Neural progenitor cell (in vitro differentiated cells): ENCODE measurements at regions not wholly inside any gene's neighbourhood (a gene's known extent, or its start where the extent isn't known, plus 50 kb on each side); places are given as distances from the start of the nearest gene placed in this dataset.

Experiments used
- DNase-seq: peaks from one replicate; pipeline ENCODE4 v3.0.0-alpha.2; 2016; ENCODE audit warnings: low spot score
- H2AFZ ChIP-seq: fragments of 200-600 bp; sonication (generic); replicated peaks from 2 replicates; pipeline ENCODE4 v1.6.1; 2016; ENCODE audit warnings: antibody characterized with exemption
- H3F3A ChIP-seq: fragments of 200-600 bp; sonication (generic); 2 replicates; pipeline ENCODE4 v1.6.1; 2016; ENCODE audit warnings: antibody characterized with exemption, low read depth
- H3K27ac ChIP-seq: fragments of 200-600 bp; sonication (generic); 2 replicates; pipeline ENCODE4 v1.5.1; 2016; ENCODE audit warnings: mild to moderate bottlenecking
- H3K27me3 ChIP-seq: fragments of 200-600 bp; sonication (generic); 2 replicates; pipeline ENCODE4 v1.6.1; 2016; ENCODE audit warnings: mild to moderate bottlenecking, moderate library complexity
- H3K36me3 ChIP-seq: fragments of 200-600 bp; sonication (generic); 2 replicates; pipeline ENCODE4 v1.5.1; 2016
- H3K4me1 ChIP-seq: fragments of 200-600 bp; sonication (generic); 2 replicates; pipeline ENCODE4 v1.6.1; 2016; ENCODE audit warnings: mixed run types
- H3K4me2 ChIP-seq: fragments of 200-600 bp; sonication (generic); 2 replicates; pipeline ENCODE4 v1.6.1; 2016
- H3K4me3 ChIP-seq: fragments of 200-600 bp; sonication (generic); 2 replicates; pipeline ENCODE4 v1.5.1; 2016
- H3K79me2 ChIP-seq: fragments of 200-600 bp; sonication (generic); 2 replicates; pipeline ENCODE4 v1.6.1; 2016; ENCODE audit warnings: low read depth
- H3K9ac ChIP-seq: fragments of 200-600 bp; sonication (generic); 2 replicates; pipeline ENCODE4 v1.6.1; 2016
- H3K9me3 ChIP-seq: fragments of 200-600 bp; sonication (generic); 2 replicates; pipeline ENCODE4 v1.5.1; 2016; ENCODE audit warnings: low read depth
- H4K20me1 ChIP-seq: fragments of 200-600 bp; sonication (generic); 2 replicates; pipeline ENCODE4 v1.6.1; 2016; ENCODE audit warnings: low read depth
- H3K27ac Mint-ChIP-seq: 3 replicates; pipeline ENCODE4 v1.8.0; 2021; ENCODE audit warnings: mixed read lengths
- H3K27me3 Mint-ChIP-seq: 2 replicates; pipeline ENCODE4 v1.8.0; 2022; ENCODE audit warnings: low read depth, mild to moderate bottlenecking, inconsistent platforms, moderate library complexity, mixed read lengths; ENCODE audit not compliant: insufficient read depth
- H3K36me3 Mint-ChIP-seq: 3 replicates; pipeline ENCODE4 v1.8.0; 2021; ENCODE audit warnings: mixed read lengths
- H3K4me1 Mint-ChIP-seq: 3 replicates; pipeline ENCODE4 v1.8.0; 2021; ENCODE audit warnings: mixed read lengths
- H3K4me3 Mint-ChIP-seq: 3 replicates; pipeline ENCODE4 v1.8.0; 2021; ENCODE audit warnings: mild to moderate bottlenecking, moderate library complexity, mixed read lengths
- H3K9me3 Mint-ChIP-seq: 3 replicates; pipeline ENCODE4 v1.8.0; 2020; ENCODE audit warnings: mixed read lengths
- EZH2 ChIP-seq: fragments of 200-600 bp; sonication (generic); IDR thresholded peaks from 2 replicates; pipeline ENCODE4 v1.6.1; 2017; ENCODE audit warnings: antibody characterized with exemption, mild to moderate bottlenecking, moderate library complexity
- EZH2phosphoT487 ChIP-seq: fragments of 200-600 bp; sonication (generic); IDR thresholded peaks from 2 replicates; pipeline ENCODE4 v1.6.1; 2017; ENCODE audit warnings: antibody characterized with exemption
- TF ChIP-seq, protein P1 (sequence below): fragments of 200-600 bp; sonication (generic); IDR thresholded peaks from 2 replicates; pipeline ENCODE4 v1.5.1; 2017; ENCODE audit warnings: antibody characterized with exemption, mild to moderate bottlenecking

DNA sequence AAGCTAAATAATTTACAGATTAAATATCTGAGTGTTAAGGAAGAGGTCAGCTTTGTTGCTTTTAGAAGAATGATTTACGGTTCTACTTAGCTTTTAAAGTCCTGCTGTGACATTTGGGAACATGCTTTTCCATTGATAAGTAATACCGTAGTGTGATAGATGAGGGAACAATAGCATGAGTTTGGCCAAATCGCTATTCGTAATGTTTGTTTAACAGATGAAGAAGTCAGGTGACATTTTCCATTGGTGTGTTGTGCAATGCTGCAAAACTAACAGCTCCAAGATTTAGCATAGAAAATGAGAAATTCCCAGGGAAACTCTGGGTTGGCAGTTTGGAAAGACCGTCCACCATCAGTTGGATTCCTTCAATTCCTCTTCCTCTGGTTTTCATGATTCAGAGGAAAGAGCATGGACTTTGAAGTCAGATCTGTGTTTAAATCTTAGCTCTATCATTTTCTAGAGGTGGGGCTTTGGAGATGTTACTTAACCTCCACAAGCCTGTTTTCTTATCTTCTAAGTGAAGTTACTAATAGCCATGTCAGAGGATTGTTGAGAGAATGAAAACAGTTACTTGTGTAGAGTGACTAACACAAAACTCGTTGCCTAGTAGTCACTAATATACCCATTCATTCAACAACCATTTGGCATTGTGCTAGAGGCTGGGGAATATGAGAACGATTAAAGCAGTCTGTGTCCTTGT, 140.4 kb upstream of the BMPER start:
- no peak overlapping the region for H3K4me2 ChIP-seq
- H3K4me1 Mint-ChIP-seq = peaks cover 18% of the 10 kb centered on the region
- H3K4me3 Mint-ChIP-seq = no peak overlapping the region

DNA sequence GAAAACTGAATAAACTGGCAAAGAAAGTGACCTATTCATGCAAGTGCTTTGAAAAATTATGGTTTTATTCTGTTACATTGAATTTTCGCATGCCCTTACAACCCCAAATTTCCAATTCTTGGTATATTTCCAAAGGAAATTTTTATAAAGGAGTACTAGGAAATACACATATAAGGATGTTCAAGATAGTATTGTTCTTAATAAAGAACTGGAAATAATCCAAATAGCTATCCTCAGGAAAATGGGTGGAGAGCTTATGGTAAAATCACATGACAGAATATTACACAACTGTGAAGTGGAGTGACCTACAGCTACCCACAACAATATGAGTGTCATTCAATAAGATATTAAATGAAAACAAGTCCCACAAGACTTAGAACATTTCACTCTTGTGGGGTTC, 138.9 kb upstream of the BMPER start:
- H3K79me2 ChIP-seq = no peaks in the 10 kb centered on the region
- H3K27ac Mint-ChIP-seq = no peak overlapping the region
- H3K4me3 ChIP-seq = no peak overlapping the region
- H3K4me1 Mint-ChIP-seq = peaks cover 17% of the 10 kb centered on the region
- no peak overlapping the region for H3K4me2 ChIP-seq
- peaks cover 19% of the 10 kb centered on the region for H3K4me1 ChIP-seq
- H3F3A ChIP-seq = no peaks in the 10 kb centered on the region
- no peaks in the 10 kb centered on the region for H3K27me3 ChIP-seq
- no peak overlapping the region for H3K27ac ChIP-seq
- H3K36me3 ChIP-seq = no peaks in the 10 kb centered on the region
- DNase-seq = no peak
- no peaks in the 10 kb centered on the region for H3K9me3 ChIP-seq
- H3K4me3 Mint-ChIP-seq = no peak overlapping the region
- peaks cover 2% of the 10 kb centered on the region for H3K27me3 Mint-ChIP-seq
- H4K20me1 ChIP-seq = no peaks in the 10 kb centered on the region
- H3K9ac ChIP-seq = no peak overlapping the region
- H3K36me3 Mint-ChIP-seq = no peaks in the 10 kb centered on the region
- H3K9me3 Mint-ChIP-seq = no peaks in the 10 kb centered on the region
- TF ChIP-seq, protein P1, sequence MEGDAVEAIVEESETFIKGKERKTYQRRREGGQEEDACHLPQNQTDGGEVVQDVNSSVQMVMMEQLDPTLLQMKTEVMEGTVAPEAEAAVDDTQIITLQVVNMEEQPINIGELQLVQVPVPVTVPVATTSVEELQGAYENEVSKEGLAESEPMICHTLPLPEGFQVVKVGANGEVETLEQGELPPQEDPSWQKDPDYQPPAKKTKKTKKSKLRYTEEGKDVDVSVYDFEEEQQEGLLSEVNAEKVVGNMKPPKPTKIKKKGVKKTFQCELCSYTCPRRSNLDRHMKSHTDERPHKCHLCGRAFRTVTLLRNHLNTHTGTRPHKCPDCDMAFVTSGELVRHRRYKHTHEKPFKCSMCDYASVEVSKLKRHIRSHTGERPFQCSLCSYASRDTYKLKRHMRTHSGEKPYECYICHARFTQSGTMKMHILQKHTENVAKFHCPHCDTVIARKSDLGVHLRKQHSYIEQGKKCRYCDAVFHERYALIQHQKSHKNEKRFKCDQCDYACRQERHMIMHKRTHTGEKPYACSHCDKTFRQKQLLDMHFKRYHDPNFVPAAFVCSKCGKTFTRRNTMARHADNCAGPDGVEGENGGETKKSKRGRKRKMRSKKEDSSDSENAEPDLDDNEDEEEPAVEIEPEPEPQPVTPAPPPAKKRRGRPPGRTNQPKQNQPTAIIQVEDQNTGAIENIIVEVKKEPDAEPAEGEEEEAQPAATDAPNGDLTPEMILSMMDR = no peak
- no peak for TF ChIP-seq EZH2phosphoT487
- TF ChIP-seq EZH2 = no peak
- H2AFZ ChIP-seq = no peak overlapping the region

More for the DNA sequence above, 140.4 kb upstream of the BMPER start:
- no peaks in the 10 kb centered on the region for H3F3A ChIP-seq
- H3K79me2 ChIP-seq = no peaks in the 10 kb centered on the region
- H3K27ac ChIP-seq = no peak overlapping the region
- H3K27me3 Mint-ChIP-seq = peaks cover 2% of the 10 kb centered on the region
- H3K4me3 ChIP-seq = no peak overlapping the region
- H3K36me3 Mint-ChIP-seq = no peaks in the 10 kb centered on the region
- H3K9me3 Mint-ChIP-seq = no peaks in the 10 kb centered on the region
- H3K27me3 ChIP-seq = no peaks in the 10 kb centered on the region
- no peaks in the 10 kb centered on the region for H3K9me3 ChIP-seq
- no peak overlapping the region for H2AFZ ChIP-seq
- no peaks in the 10 kb centered on the region for H3K36me3 ChIP-seq
- TF ChIP-seq EZH2 (no peak), EZH2phosphoT487 (no peak)
- TF ChIP-seq, protein P1 = no peak
- no peak overlapping the region for H3K9ac ChIP-seq
- DNase-seq = no peak
- H3K27ac Mint-ChIP-seq = no peak overlapping the region
- peaks cover 20% of the 10 kb centered on the region for H3K4me1 ChIP-seq
- H4K20me1 ChIP-seq = no peaks in the 10 kb centered on the region

DNA sequence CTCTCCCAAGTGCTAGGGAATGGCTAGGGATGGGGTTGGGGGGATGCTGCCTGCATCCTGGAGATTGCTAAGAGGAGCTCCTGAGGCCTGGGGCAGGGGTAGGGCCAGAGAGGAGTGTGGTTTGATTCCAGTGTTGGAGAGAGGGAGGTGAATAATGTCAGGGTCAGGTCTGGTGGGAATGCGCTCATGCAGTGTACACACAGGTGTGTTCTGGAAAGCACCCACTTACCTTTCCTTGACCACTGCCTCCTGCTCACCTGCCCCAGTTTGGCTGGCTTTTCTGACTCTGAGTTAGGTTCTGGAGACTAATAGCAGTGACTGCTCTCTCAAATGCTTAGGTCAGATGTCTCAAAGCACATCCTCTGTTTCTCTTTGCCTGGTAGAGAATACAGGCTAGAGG, 135.4 kb upstream of the BMPER start:
- Mint-ChIP-seq H3K4me3 (no peak overlapping the region), H3K9me3 (no peaks in the 10 kb centered on the region), H3K27me3 (peaks cover 2% of the 10 kb centered on the region), H3K36me3 (no peaks in the 10 kb centered on the region), H3K4me1 (no peaks in the 10 kb centered on the region), H3K27ac (no peak overlapping the region)
- Histone ChIP-seq H3F3A (no peaks in the 10 kb centered on the region), H3K4me3 (no peak overlapping the region), H3K4me2 (no peak overlapping the region), H3K9ac (no peak overlapping the region), H3K27me3 (no peaks in the 10 kb centered on the region), H4K20me1 (no peaks in the 10 kb centered on the region), H3K9me3 (no peaks in the 10 kb centered on the region), H3K79me2 (no peaks in the 10 kb centered on the region), H3K27ac (no peak overlapping the region), H3K4me1 (no peaks in the 10 kb centered on the region), H3K36me3 (no peaks in the 10 kb centered on the region), H2AFZ (no peak overlapping the region)
- DNase-seq = no peak
- TF ChIP-seq EZH2phosphoT487 (no peak), EZH2 (no peak)
- TF ChIP-seq, protein P1 = no peak
